B cell (primary cell): ENCODE measurements at regions not wholly inside any gene's neighbourhood (a gene's known extent, or its start where the extent isn't known, plus 50 kb on each side); places are given as distances from the start of the nearest gene placed in this dataset.

Experiments
- ATAC-seq: fragments of 200-7000 bp; cut with Tn5 transposase; one replicate; pipeline ENCODE4 v1.10.0; 2021; ENCODE audit warnings: low read depth, mild to moderate bottlenecking, moderate number of reproducible peaks, moderate library complexity
- CTCF ChIA-PET: fragments of 350-600 bp; sonication (Branson Sonifier 250); formaldehyde crosslinking; loops from one replicate; lab custom pipeline; 2021; ENCODE audit warnings: antibody characterized with exemption, inconsistent platforms; lab: Charles Lee
- POLR2A ChIA-PET: fragments of 350-600 bp; sonication (Branson Sonifier 250); formaldehyde crosslinking; loops from one replicate; lab custom pipeline; 2021; ENCODE audit warnings: antibody characterized with exemption; lab: Charles Lee
- DNase-seq: peaks from one replicate; pipeline ENCODE4 v3.0.0; 2013
- H2AFZ ChIP-seq: 2 replicates; pipeline ENCODE4 v1.6.1; 2012; ENCODE audit warnings: mild to moderate bottlenecking, low read depth, low read length; ENCODE audit not compliant: insufficient read depth, poor library complexity, severe bottlenecking
- H3K27ac ChIP-seq, 2 donors: 1 replicate in 1 of 2; 2 replicates in 1 of 2; pipeline ENCODE4 v1.5.1; 2012 to 2013; ENCODE audit warnings: low read length in 2 of 2, mild to moderate bottlenecking in 2 of 2, moderate library complexity in 1 of 2
- H3K27me3 ChIP-seq, 4 experiments: fragments of 200-600 bp in 1 of 4; sonication (generic) in 1 of 4; replicated peaks in 1 of 4; 1 replicate in 2 of 4; 2 replicates in 2 of 4; pipeline versions ENCODE4 v1.6.1 to v1.7.0; 2013 to 2016; ENCODE audit warnings: low read length in 3 of 4, mild to moderate bottlenecking in 2 of 4, mixed read lengths in 1 of 4, moderate library complexity in 1 of 4; ENCODE audit not compliant: insufficient read depth in 4 of 4, control insufficient read depth in 3 of 4; ENCODE audit errors: control extremely low read depth in 1 of 4
- H3K36me3 ChIP-seq, 2 experiments: replicated peaks in 1 of 2; 1 replicate in 1 of 2; 2 replicates in 1 of 2; pipeline versions ENCODE4 v1.6.1 to v1.7.1; 2013; ENCODE audit warnings: low read length in 1 of 2; ENCODE audit not compliant: insufficient read depth in 2 of 2, control insufficient read depth in 1 of 2; ENCODE audit errors: control extremely low read depth in 1 of 2, extremely low read depth in 1 of 2
- H3K4me1 ChIP-seq, 2 donors: fragments of 200-600 bp in 1 of 2; sonication (generic) in 1 of 2; 1 replicate in 1 of 2; 2 replicates in 1 of 2; pipeline versions ENCODE4 v1.5.1 to v1.6.1; 2013 to 2017; ENCODE audit warnings: low read length in 2 of 2; ENCODE audit not compliant: control insufficient read depth in 2 of 2, insufficient read depth in 2 of 2
- H3K4me2 ChIP-seq: replicated peaks from 2 replicates; pipeline ENCODE3; 2012; ENCODE audit warnings: mild to moderate bottlenecking, low read depth, low read length; ENCODE audit not compliant: poor library complexity, severe bottlenecking
- H3K4me3 ChIP-seq, 5 experiments: fragments of 200-600 bp in 1 of 5; sonication (generic) in 1 of 5; 1 replicate in 3 of 5; 2 replicates in 2 of 5; pipeline versions ENCODE4 v1.5.1 to v1.7.0; 2011 to 2016; ENCODE audit warnings: low read length in 4 of 5, mild to moderate bottlenecking in 4 of 5, low read depth in 2 of 5, control low read depth in 1 of 5, moderate library complexity in 1 of 5; ENCODE audit not compliant: insufficient read depth in 1 of 5; ENCODE audit errors: control extremely low read depth in 1 of 5, extremely low read depth in 1 of 5
- H3K79me2 ChIP-seq: fragments of 200-600 bp; sonication (generic); one replicate; pipeline ENCODE4 v1.6.0; 2016; ENCODE audit warnings: low read length; ENCODE audit not compliant: control insufficient read depth, insufficient read depth
- H3K9ac ChIP-seq: fragments of 200-600 bp; sonication (generic); 2 replicates; pipeline ENCODE4 v1.6.1; 2017; ENCODE audit warnings: mild to moderate bottlenecking, low read length, moderate library complexity
- H3K9me3 ChIP-seq, 3 donors: one replicate each; pipeline versions ENCODE4 v1.6.1 to v1.7.1; 2013; ENCODE audit warnings: low read length in 2 of 3; ENCODE audit not compliant: control insufficient read depth in 2 of 3, insufficient read depth in 1 of 3; ENCODE audit errors: control extremely low read depth in 1 of 3
- H4K20me1 ChIP-seq: 2 replicates; pipeline ENCODE4 v1.6.0; 2012; ENCODE audit warnings: mild to moderate bottlenecking, low read length; ENCODE audit not compliant: insufficient read depth, control insufficient read depth, poor library complexity, severe bottlenecking
- H3K27ac Mint-ChIP-seq: one replicate; pipeline ENCODE4 v1.8.0; 2021; ENCODE audit warnings: mixed read lengths
- H3K27me3 Mint-ChIP-seq: one replicate; pipeline ENCODE4 v1.8.0; 2021; ENCODE audit warnings: mixed read lengths
- H3K4me1 Mint-ChIP-seq: one replicate; pipeline ENCODE4 v1.8.0; 2021; ENCODE audit warnings: mixed read lengths
- H3K4me3 Mint-ChIP-seq: one replicate; pipeline ENCODE4 v1.8.0; 2021; ENCODE audit warnings: mixed read lengths
- H3K9me3 Mint-ChIP-seq: one replicate; pipeline ENCODE4 v1.8.0; 2022; ENCODE audit warnings: mixed read lengths; ENCODE audit not compliant: insufficient read depth
- CTCF ChIP-seq: fragments of 200-600 bp; IDR thresholded peaks from one replicate; pipeline ENCODE4 v1.8.0; 2022; ENCODE audit warnings: antibody characterized with exemption, mild to moderate bottlenecking
- EZH2 ChIP-seq: IDR thresholded peaks from 2 replicates; pipeline ENCODE4 v1.6.1; 2012; ENCODE audit warnings: borderline replicate concordance, low read depth, mild to moderate bottlenecking, moderate library complexity, low read length; ENCODE audit not compliant: insufficient read depth, poor library complexity, severe bottlenecking
- WGBS: methylation state at CpG from one replicate; pipeline ENCODE4 v1.1.5; 2013; ENCODE audit warnings: missing lambda C conversion rate; ENCODE audit not compliant: insufficient coverage; 5-methylcytosine and 5-hydroxymethylcytosine counted together
- intact Hi-C: fragments of 100-400 bp; cut with micrococcal nuclease; formaldehyde crosslinking; loops from one replicate; pipeline ENCODE4 v1.10.0; 2022

GRCh38 chr2:35562488-35562887, 793.1 kb upstream of the CRIM1 start:
- Histone ChIP-seq H3K4me3 (no peak overlapping the region), H3K79me2 (no peaks in the 10 kb centered on the region), H4K20me1 (no peaks in the 10 kb centered on the region), H3K4me2 (no peak overlapping the region), H3K27ac (no peak overlapping the region), H2AFZ (no peak overlapping the region), H3K9ac (no peak overlapping the region), H3K36me3 (no peaks in the 10 kb centered on the region), H3K27me3 (no peaks in the 10 kb centered on the region), H3K9me3 (peaks cover 0 to 3% (median 0%) of the 10 kb centered on the region in 3 donors), H3K4me1 (no peaks in the 10 kb centered on the region)
- WGBS = no CpG with 5 or more reads among the region's 2 CpGs
- Mint-ChIP-seq H3K27ac (no peak overlapping the region), H3K4me1 (no peaks in the 10 kb centered on the region), H3K4me3 (no peak overlapping the region), H3K27me3 (no peaks in the 10 kb centered on the region), H3K9me3 (peaks cover 5% of the 10 kb centered on the region)
- TF ChIP-seq EZH2 (no peak), CTCF (no peak)
- no peak for ATAC-seq
- intact Hi-C loops = no loop called here
- no peak for DNase-seq
- ChIA-PET POLR2A (no interaction called here), CTCF (no interaction called here)

- intact Hi-C loops = no loop called here
- Mint-ChIP-seq H3K9me3 (peaks cover 5% of the 10 kb centered on the region), H3K27ac (no peak overlapping the region), H3K27me3 (no peaks in the 10 kb centered on the region), H3K4me1 (no peaks in the 10 kb centered on the region), H3K4me3 (no peak overlapping the region)
- Histone ChIP-seq H3K79me2 (no peaks in the 10 kb centered on the region), H3K4me2 (no peak overlapping the region), H3K4me3 (no peak overlapping the region), H3K4me1 (no peaks in the 10 kb centered on the region), H3K9ac (no peak overlapping the region), H3K27me3 (no peaks in the 10 kb centered on the region), H3K9me3 (no peaks in the 10 kb centered on the region), H2AFZ (no peak overlapping the region), H3K27ac (no peak overlapping the region), H3K36me3 (no peaks in the 10 kb centered on the region), H4K20me1 (no peaks in the 10 kb centered on the region)
- DNase-seq (no peak), ATAC-seq (no peak)
- ChIA-PET POLR2A (no interaction called here), CTCF (no interaction called here)
- no CpG with 5 or more reads among the region's 1 CpG for WGBS
- no peak for TF ChIP-seq CTCF
- TF ChIP-seq EZH2 = no peak
Observed at GRCh38 chr2:35548171-35548570, 807.4 kb upstream of the CRIM1 start.
